AG10803 (cell line): ENCODE measurements at regions not wholly inside any gene's neighbourhood (a gene's known extent, or its start where the extent isn't known, plus 50 kb on each side); places are given as distances from the start of the nearest gene placed in this dataset.

Experiments
- DNase-seq: peaks from one replicate; pipeline ENCODE4 v3.0.0; 2010; ENCODE audit warnings: low read depth
- H3K4me3 ChIP-seq: 2 replicates; pipeline ENCODE4 v1.5.1; 2011; ENCODE audit warnings: mild to moderate bottlenecking, low read length, control low read depth
- TF ChIP-seq, protein P1 (sequence below): conservative IDR thresholded peaks from 2 replicates; pipeline ENCODE4 v1.5.1; 2011; ENCODE audit warnings: mild to moderate bottlenecking, low read length, control low read depth, inconsistent platforms

DNA sequence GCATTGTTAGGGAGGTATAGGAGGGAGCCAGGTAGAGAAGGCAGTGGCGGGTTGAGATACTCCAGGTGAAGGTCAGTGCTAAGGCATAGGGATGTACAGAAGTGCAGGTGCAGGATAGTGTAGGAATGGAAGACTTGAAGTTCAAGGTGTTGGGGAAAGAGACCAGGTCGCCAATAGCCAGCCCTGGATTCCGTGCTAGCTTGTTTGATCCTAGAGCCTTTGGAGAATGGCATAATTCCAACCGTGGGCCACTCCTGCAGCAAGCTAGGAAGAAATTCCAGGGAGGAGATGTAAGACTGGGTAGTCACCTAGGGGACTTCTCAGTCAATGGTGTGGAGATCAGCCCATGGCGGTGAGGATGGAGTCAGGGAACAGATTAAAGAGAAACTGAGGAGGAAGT is 272.7 kb downstream of the RPS24 start:
- no peak overlapping the region for H3K4me3 ChIP-seq
- TF ChIP-seq, protein P1, sequence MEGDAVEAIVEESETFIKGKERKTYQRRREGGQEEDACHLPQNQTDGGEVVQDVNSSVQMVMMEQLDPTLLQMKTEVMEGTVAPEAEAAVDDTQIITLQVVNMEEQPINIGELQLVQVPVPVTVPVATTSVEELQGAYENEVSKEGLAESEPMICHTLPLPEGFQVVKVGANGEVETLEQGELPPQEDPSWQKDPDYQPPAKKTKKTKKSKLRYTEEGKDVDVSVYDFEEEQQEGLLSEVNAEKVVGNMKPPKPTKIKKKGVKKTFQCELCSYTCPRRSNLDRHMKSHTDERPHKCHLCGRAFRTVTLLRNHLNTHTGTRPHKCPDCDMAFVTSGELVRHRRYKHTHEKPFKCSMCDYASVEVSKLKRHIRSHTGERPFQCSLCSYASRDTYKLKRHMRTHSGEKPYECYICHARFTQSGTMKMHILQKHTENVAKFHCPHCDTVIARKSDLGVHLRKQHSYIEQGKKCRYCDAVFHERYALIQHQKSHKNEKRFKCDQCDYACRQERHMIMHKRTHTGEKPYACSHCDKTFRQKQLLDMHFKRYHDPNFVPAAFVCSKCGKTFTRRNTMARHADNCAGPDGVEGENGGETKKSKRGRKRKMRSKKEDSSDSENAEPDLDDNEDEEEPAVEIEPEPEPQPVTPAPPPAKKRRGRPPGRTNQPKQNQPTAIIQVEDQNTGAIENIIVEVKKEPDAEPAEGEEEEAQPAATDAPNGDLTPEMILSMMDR = no peak
- no peak for DNase-seq

DNA sequence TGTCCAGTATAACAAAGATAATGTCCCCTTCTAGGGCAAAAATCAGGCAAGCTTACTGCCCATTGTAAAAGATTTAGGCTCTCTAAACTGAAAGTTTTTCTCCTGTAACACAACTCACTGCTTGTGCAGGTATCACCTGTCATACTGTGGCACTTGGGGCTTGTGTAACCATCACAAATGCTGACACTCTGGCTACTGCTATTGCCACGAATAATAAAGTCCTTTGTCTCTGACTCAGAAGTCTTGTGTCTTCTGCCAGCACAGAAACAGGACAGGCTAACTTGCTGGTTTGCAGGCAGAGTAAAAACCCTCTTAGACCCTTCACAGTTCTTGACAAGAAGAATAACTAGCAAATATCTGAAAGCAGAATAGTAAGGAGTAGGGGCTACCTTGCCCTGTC is 273.9 kb downstream of the RPS24 start:
- TF ChIP-seq, protein P1 = no peak
- H3K4me3 ChIP-seq = no peak overlapping the region
- DNase-seq = no peak

DNA sequence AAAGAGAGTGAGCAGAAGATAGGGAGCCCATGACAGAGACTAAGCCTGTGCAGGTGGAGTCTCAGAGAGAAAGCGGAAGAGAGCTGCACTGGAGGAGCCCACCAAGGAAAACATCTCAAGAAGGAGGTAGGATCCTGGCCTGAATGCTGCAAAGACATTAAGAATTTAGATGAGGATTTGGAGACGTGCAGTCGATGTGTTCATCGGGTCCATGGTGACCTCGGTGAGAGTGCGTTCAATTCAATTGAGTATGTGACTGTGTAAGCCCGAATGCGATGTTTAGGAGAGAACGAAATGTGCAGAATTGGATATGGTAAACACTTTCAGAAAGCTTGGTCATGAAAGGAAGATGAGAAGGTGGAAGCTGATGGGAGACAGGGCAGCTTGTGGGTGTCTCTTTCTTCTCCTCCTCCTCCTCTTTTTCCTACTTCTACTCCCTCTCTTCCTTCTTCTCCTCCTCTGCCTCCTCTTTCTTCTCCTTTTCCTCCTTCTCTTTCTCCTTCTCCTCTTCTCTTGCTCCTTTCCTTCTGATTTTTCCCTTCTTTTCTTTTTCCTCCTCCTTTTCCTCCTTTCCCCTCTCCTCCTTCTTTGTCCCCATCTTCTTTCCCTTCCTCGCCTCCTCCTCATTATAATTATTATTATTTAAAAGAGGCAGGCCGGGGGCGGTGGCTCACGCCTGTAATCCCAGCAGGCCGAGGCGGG is 276.0 kb downstream of the RPS24 start:
- TF ChIP-seq, protein P1 = no peak
- DNase-seq = no peak
- H3K4me3 ChIP-seq = no peak overlapping the region

DNA sequence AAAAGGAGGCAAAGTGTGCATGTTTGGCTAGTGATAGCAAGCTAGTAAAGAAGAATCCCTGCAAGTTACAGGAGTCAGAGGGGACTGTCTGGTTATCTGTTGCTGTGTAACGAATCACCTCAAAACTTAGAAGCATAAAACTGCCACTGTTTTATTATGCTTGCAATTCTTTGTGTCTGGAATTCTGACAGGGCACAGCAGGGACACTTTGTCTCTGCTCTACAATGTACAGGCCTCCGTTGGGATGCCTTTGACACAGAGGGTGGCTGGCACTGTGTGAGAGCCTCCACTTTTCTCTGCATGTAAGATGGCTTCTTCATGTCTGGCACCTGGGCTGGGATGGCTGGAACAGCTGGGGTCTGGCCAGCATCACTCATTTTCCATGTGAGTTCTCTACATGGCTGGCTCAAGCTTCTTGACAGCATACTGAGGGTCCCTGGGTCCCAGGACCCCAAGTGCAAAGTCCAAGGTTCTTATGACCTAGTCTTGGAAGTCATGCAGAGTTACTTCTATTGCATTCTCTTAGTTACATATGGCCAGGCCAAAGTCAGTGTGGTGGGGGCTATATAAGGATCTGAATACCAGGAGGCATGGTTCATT is 276.9 kb downstream of the RPS24 start:
- TF ChIP-seq, protein P1 = no peak
- no peak for DNase-seq

DNA sequence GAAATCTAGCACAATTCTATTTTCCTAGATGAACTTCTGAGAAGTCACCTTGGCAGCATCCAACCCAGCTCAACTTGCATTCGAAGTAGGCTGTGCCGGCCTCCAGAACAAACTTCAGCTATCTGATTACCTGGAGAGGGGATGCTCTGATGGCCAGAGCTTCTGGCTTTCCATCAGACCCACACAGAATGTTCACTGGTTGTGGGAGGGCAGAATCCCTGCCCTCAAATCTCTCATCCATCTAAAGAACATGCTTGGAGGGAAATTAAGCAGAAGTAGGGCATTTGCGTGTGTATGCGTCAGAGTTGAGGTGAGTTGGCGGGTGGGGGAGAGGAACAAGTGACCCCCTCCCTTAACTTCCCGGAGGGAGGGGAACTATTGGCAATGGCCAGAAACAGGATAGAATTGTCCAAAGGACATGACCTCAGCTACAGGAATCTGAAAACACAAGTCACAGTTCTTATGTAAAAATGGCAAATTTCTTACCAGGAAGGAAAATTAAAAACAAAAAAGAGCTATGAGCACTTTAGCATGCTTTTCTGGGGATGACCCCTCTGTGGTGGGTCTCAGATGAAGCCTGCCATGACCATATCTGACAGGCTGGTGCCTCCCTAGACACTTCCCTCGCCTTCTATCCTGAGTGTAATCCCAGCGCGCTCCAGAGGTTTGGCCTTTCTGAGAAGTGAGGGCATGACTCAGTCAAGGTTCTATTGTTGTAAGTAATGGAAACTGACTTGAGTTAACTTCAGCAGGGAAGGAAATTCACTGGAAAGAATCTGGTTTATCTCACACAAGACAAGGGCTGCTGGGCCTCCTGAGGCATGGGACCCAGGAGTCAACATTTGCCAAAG is 278.8 kb downstream of the RPS24 start:
- H3K4me3 ChIP-seq = no peak overlapping the region
- TF ChIP-seq, protein P1 = no peak
- DNase-seq = no peak

More for the DNA sequence above, 276.9 kb downstream of the RPS24 start:
- no peak overlapping the region for H3K4me3 ChIP-seq

DNA sequence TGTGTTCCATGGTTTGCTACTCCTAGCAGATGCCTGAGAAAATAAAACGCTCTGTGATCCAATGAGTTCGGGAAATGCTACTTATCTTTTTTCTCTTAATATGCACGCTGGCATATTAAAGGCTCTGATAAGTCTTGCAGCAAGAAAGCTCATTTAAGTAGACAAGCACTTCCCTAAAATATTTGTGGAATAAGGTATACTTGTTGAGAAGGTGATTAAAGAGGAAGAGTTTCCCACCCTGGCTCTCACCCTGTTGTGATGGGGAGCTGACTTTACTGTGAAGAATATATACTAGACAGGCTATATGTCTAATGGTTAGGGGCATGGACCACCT is 279.4 kb downstream of the RPS24 start:
- DNase-seq = no peak
- no peak overlapping the region for H3K4me3 ChIP-seq
- TF ChIP-seq, protein P1 = no peak
